ENCODE measurements at regions not wholly inside any gene's neighbourhood (a gene's known extent, or its start where the extent isn't known, plus 50 kb on each side); places are given as distances from the start of the nearest gene placed in this dataset.
A peak's percentile ranks its signal among the peaks of the same experiment; 100 is the strongest.

- no peak for ATAC-seq
Observed at GRCh38 chr3:158882445-158882844, 80.6 kb downstream of the MFSD1 start.

GRCh38 chr3:158896729-158897128 is 94.9 kb downstream of the MFSD1 start:
- no peak for ATAC-seq
- Mint-ChIP-seq H3K27ac (no peak overlapping the region), H3K4me1 (no peaks in the 10 kb centered on the region), H3K27me3 (no peaks in the 10 kb centered on the region), H3K36me3 (ENCODE audit: low read depth) (no peaks in the 10 kb centered on the region), H3K4me3 (no peak overlapping the region), H3K9me3 (no peaks in the 10 kb centered on the region)
- DNase-seq: no peak

More at GRCh38 chr3:158882445-158882844, 80.6 kb downstream of the MFSD1 start:
- no peak overlapping the region for H3K27ac Mint-ChIP-seq
- peaks cover 5% of the 10 kb centered on the region for H3K9me3 Mint-ChIP-seq
- no peaks in the 10 kb centered on the region for H3K4me1 Mint-ChIP-seq
- H3K36me3 Mint-ChIP-seq (ENCODE audit: low read depth): no peaks in the 10 kb centered on the region
- no peak overlapping the region for H3K4me3 Mint-ChIP-seq
- no peak for DNase-seq
- H3K27me3 Mint-ChIP-seq: no peaks in the 10 kb centered on the region

- no peak for ATAC-seq
- no peaks in the 10 kb centered on the region for H3K4me1 Mint-ChIP-seq
Observed at GRCh38 chr3:158906749-158907148, 104.9 kb downstream of the MFSD1 start.

GRCh38 chr3:158908187-158908734 is 106.4 kb downstream of the MFSD1 start:
- no peak for DNase-seq
- Mint-ChIP-seq H3K4me1 (no peaks in the 10 kb centered on the region), H3K27me3 (peaks cover 3% of the 10 kb centered on the region), H3K36me3 (ENCODE audit: low read depth) (no peaks in the 10 kb centered on the region), H3K4me3 (no peak overlapping the region), H3K9me3 (no peaks in the 10 kb centered on the region), H3K27ac (no peak overlapping the region)
- no peak for ATAC-seq

More at GRCh38 chr3:158906749-158907148, 104.9 kb downstream of the MFSD1 start:
- Mint-ChIP-seq H3K36me3 (ENCODE audit: low read depth) (no peaks in the 10 kb centered on the region), H3K4me3 (no peak overlapping the region), H3K27me3 (peaks cover 3% of the 10 kb centered on the region), H3K27ac (no peak overlapping the region), H3K9me3 (no peaks in the 10 kb centered on the region)
- no peak for DNase-seq

- H3K9me3 Mint-ChIP-seq: no peaks in the 10 kb centered on the region
- H3K4me1 Mint-ChIP-seq: no peaks in the 10 kb centered on the region
- H3K27ac Mint-ChIP-seq: no peak overlapping the region
- DNase-seq: no peak
- ATAC-seq: no peak
- H3K36me3 Mint-ChIP-seq (ENCODE audit: low read depth): no peaks in the 10 kb centered on the region
- peaks cover 3% of the 10 kb centered on the region for H3K27me3 Mint-ChIP-seq
- no peak overlapping the region for H3K4me3 Mint-ChIP-seq
Observed at GRCh38 chr3:158909870-158910269, 108.0 kb downstream of the MFSD1 start.

- no peak for ATAC-seq
- H3K4me1 Mint-ChIP-seq: no peaks in the 10 kb centered on the region
- no peak for DNase-seq
- H3K36me3 Mint-ChIP-seq (ENCODE audit: low read depth): no peaks in the 10 kb centered on the region
- no peak overlapping the region for H3K27ac Mint-ChIP-seq
- H3K4me3 Mint-ChIP-seq: no peak overlapping the region
- H3K27me3 Mint-ChIP-seq: peaks cover 3% of the 10 kb centered on the region
- H3K9me3 Mint-ChIP-seq: no peaks in the 10 kb centered on the region
Observed at GRCh38 chr3:158911586-158911985, 109.7 kb downstream of the MFSD1 start.

- DNase-seq (no peak), ATAC-seq (no peak)
- Mint-ChIP-seq H3K4me3 (no peak overlapping the region), H3K36me3 (ENCODE audit: low read depth) (no peaks in the 10 kb centered on the region), H3K4me1 (no peaks in the 10 kb centered on the region), H3K9me3 (no peaks in the 10 kb centered on the region), H3K27ac (no peak overlapping the region), H3K27me3 (peaks cover 1% of the 10 kb centered on the region)
Observed at GRCh38 chr3:158912188-158912587, 110.3 kb downstream of the MFSD1 start.

- ATAC-seq: no peak
- Mint-ChIP-seq H3K9me3 (no peaks in the 10 kb centered on the region), H3K4me3 (no peak overlapping the region), H3K36me3 (ENCODE audit: low read depth) (no peaks in the 10 kb centered on the region), H3K4me1 (no peaks in the 10 kb centered on the region), H3K27ac (no peak overlapping the region), H3K27me3 (peaks cover 1% of the 10 kb centered on the region)
- DNase-seq: no peak
Observed at GRCh38 chr3:158912621-158913020, 110.8 kb downstream of the MFSD1 start.

- H3K4me1 Mint-ChIP-seq: no peaks in the 10 kb centered on the region
- DNase-seq (no peak), ATAC-seq (no peak)
- no peaks in the 10 kb centered on the region for H3K9me3 Mint-ChIP-seq
- H3K27ac Mint-ChIP-seq: no peak overlapping the region
- no peaks in the 10 kb centered on the region for H3K36me3 Mint-ChIP-seq (ENCODE audit: low read depth)
- no peak overlapping the region for H3K4me3 Mint-ChIP-seq
- no peaks in the 10 kb centered on the region for H3K27me3 Mint-ChIP-seq
Observed at GRCh38 chr3:158916111-158916510, 114.3 kb downstream of the MFSD1 start.

GRCh38 chr3:158918008-158918407 is 116.2 kb downstream of the MFSD1 start:
- Mint-ChIP-seq H3K9me3 (no peaks in the 10 kb centered on the region), H3K36me3 (ENCODE audit: low read depth) (no peaks in the 10 kb centered on the region), H3K27me3 (no peaks in the 10 kb centered on the region), H3K27ac (no peak overlapping the region), H3K4me3 (no peak overlapping the region), H3K4me1 (no peaks in the 10 kb centered on the region)
- ATAC-seq (no peak), DNase-seq (peak; percentile 7)

- H3K27ac Mint-ChIP-seq: no peak overlapping the region
- no peak for DNase-seq
- peaks cover under 1% of the 10 kb centered on the region for H3K27me3 Mint-ChIP-seq
- H3K36me3 Mint-ChIP-seq (ENCODE audit: low read depth): no peaks in the 10 kb centered on the region
- no peaks in the 10 kb centered on the region for H3K9me3 Mint-ChIP-seq
- H3K4me1 Mint-ChIP-seq: no peaks in the 10 kb centered on the region
- H3K4me3 Mint-ChIP-seq: no peak overlapping the region
- ATAC-seq: no peak
Observed at GRCh38 chr3:158918451-158918850, 116.6 kb downstream of the MFSD1 start.

GRCh38 chr3:158920371-158920770 is 118.5 kb downstream of the MFSD1 start:
- Mint-ChIP-seq H3K4me1 (no peaks in the 10 kb centered on the region), H3K27ac (no peak overlapping the region), H3K27me3 (peaks cover 2% of the 10 kb centered on the region), H3K9me3 (no peaks in the 10 kb centered on the region), H3K36me3 (ENCODE audit: low read depth) (no peaks in the 10 kb centered on the region), H3K4me3 (no peak overlapping the region)
- ATAC-seq (no peak), DNase-seq (no peak)

- no peaks in the 10 kb centered on the region for H3K4me1 Mint-ChIP-seq
Observed at GRCh38 chr3:158925021-158925420, 123.2 kb downstream of the MFSD1 start.

GRCh38 chr3:158925828-158926494 is 124.1 kb downstream of the MFSD1 start:
- no peaks in the 10 kb centered on the region for H3K36me3 Mint-ChIP-seq (ENCODE audit: low read depth)
- no peak for ATAC-seq
- no peak for DNase-seq
- no peaks in the 10 kb centered on the region for H3K9me3 Mint-ChIP-seq
- H3K27me3 Mint-ChIP-seq: peaks cover 2% of the 10 kb centered on the region
- H3K4me3 Mint-ChIP-seq: no peak overlapping the region
- no peaks in the 10 kb centered on the region for H3K4me1 Mint-ChIP-seq
- no peak overlapping the region for H3K27ac Mint-ChIP-seq

More at GRCh38 chr3:158925021-158925420, 123.2 kb downstream of the MFSD1 start:
- H3K9me3 Mint-ChIP-seq: no peaks in the 10 kb centered on the region
- no peak overlapping the region for H3K4me3 Mint-ChIP-seq
- no peak for DNase-seq
- no peak for ATAC-seq
- peaks cover 2% of the 10 kb centered on the region for H3K27me3 Mint-ChIP-seq
- no peak overlapping the region for H3K27ac Mint-ChIP-seq
- H3K36me3 Mint-ChIP-seq (ENCODE audit: low read depth): no peaks in the 10 kb centered on the region

- Mint-ChIP-seq H3K4me1 (no peaks in the 10 kb centered on the region), H3K9me3 (peaks cover 26% of the 10 kb centered on the region), H3K27me3 (peaks cover 4% of the 10 kb centered on the region), H3K27ac (no peak overlapping the region), H3K36me3 (ENCODE audit: low read depth) (no peaks in the 10 kb centered on the region), H3K4me3 (no peak overlapping the region)
- DNase-seq: no peak
- ATAC-seq: no peak
Observed at GRCh38 chr3:158935846-158936245, 134.0 kb downstream of the MFSD1 start.

All from activated naive CD8-positive, alpha-beta T cell treated with anti-CD3 and anti-CD28 coated beads, Interleukin-2, amount 50 U/mL, for 24 hours (primary cell).